ENCODE measurements at regions not wholly inside any gene's neighbourhood (a gene's known extent, or its start where the extent isn't known, plus 50 kb on each side); places are given as distances from the start of the nearest gene placed in this dataset.
"Not testable (repeated sequence)": the region's sequence is repeated elsewhere in the genome, so short reads cannot be mapped to it uniquely, and the experiment has no call there.

DNA sequence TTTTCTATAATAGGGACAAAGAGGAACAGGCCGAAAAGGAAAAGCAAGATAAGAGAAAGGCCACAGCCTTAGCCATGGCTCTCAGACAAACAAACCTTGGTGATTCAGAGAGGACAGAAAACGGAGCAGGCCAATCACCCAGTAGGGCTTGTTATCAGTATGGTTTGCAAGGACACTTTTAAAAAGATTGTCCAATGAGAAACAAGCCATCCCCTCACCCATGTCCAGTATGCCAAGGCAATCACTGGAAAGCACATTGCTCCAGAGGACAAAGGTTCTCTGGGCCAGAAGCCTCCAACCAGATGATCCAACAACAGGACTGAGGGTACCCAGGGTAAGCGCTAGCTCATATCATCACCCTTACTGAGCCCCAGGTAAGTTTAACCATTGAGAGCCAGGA, 243.8 kb upstream of the BTG1 start:
- no peak overlapping the region for H2AFZ ChIP-seq (ENCODE audit: low read length, unreplicated experiment)
- H3K36me3 ChIP-seq (ENCODE audit: insufficient read depth, low read length), result no peaks in the 10 kb centered on the region
- H3K79me2 ChIP-seq (ENCODE audit: control insufficient read depth, insufficient read depth, low read length, unreplicated experiment), result no peaks in the 10 kb centered on the region
- no peak overlapping the region for H3K4me3 ChIP-seq (ENCODE audit: low read depth, low read length)
- H3K4me1 ChIP-seq (ENCODE audit: control insufficient read depth, insufficient read depth, low read length, unreplicated experiment), result no peaks in the 10 kb centered on the region
- H3K27me3 ChIP-seq (ENCODE audit: insufficient read depth, low read length), result no peaks in the 10 kb centered on the region
- H3K27ac ChIP-seq (ENCODE audit: low read depth, low read length), result no peak overlapping the region

GRCh38 chr12:92385296-92385695, 239.7 kb upstream of the BTG1 start:
- H3K79me2 ChIP-seq (ENCODE audit: control insufficient read depth, insufficient read depth, low read length, unreplicated experiment), result no peaks in the 10 kb centered on the region
- H3K4me3 ChIP-seq (ENCODE audit: low read depth, low read length), result no peak overlapping the region
- H3K27ac ChIP-seq (ENCODE audit: low read depth, low read length), result no peak overlapping the region
- no peak overlapping the region for H2AFZ ChIP-seq (ENCODE audit: low read length, unreplicated experiment)
- H3K36me3 ChIP-seq (ENCODE audit: insufficient read depth, low read length), result no peaks in the 10 kb centered on the region
- peaks cover 11% of the 10 kb centered on the region; the same call in 1 of the 2 replicates for H3K27me3 ChIP-seq (ENCODE audit: insufficient read depth, low read length)
- no peaks in the 10 kb centered on the region for H3K4me1 ChIP-seq (ENCODE audit: control insufficient read depth, insufficient read depth, low read length, unreplicated experiment)

- no peaks in the 10 kb centered on the region for H3K36me3 ChIP-seq (ENCODE audit: insufficient read depth, low read length)
- H2AFZ ChIP-seq (ENCODE audit: low read length, unreplicated experiment), result no peak overlapping the region
- H3K4me1 ChIP-seq (ENCODE audit: control insufficient read depth, insufficient read depth, low read length, unreplicated experiment), result no peaks in the 10 kb centered on the region
- H3K4me3 ChIP-seq (ENCODE audit: low read depth, low read length), result no peak overlapping the region
- no peaks in the 10 kb centered on the region for H3K79me2 ChIP-seq (ENCODE audit: control insufficient read depth, insufficient read depth, low read length, unreplicated experiment)
- H3K27me3 ChIP-seq (ENCODE audit: insufficient read depth, low read length), result peaks cover 11% of the 10 kb centered on the region; the same call in 1 of the 2 replicates
- no peak overlapping the region for H3K27ac ChIP-seq (ENCODE audit: low read depth, low read length)
Observed at GRCh38 chr12:92384571-92384970, 238.9 kb upstream of the BTG1 start.

DNA sequence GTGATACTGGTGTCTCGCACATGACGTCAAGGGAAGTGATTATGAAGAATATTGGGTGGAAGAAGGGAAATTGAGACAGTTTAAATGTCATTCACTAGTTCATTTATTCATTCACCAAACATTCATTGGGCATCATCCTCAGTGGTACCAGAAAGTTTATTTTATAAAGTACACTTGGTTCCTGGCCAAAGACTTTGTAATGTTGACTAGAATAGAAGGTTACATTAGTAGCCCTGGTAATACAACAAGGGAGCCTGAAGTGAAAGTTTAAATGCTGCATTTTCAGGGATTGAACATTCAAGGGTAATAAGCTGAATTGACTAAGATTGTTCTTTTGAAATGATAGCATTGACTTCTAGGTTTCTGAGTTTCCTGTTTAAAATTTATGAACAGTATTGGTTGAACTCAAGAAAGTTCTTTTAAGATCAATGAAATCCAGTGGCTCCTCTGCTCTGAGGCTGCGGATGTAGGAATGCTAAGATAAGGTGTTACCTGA, 236.8 kb upstream of the BTG1 start:
- no peaks in the 10 kb centered on the region for H3K36me3 ChIP-seq (ENCODE audit: insufficient read depth, low read length)
- H3K27ac ChIP-seq (ENCODE audit: low read depth, low read length), result no peak overlapping the region
- no peak overlapping the region for H3K4me3 ChIP-seq (ENCODE audit: low read depth, low read length)
- peaks cover 11% of the 10 kb centered on the region; the same call in 1 of the 2 replicates for H3K27me3 ChIP-seq (ENCODE audit: insufficient read depth, low read length)
- H3K4me1 ChIP-seq (ENCODE audit: control insufficient read depth, insufficient read depth, low read length, unreplicated experiment), result no peaks in the 10 kb centered on the region
- no peak overlapping the region for H2AFZ ChIP-seq (ENCODE audit: low read length, unreplicated experiment)
- H3K79me2 ChIP-seq (ENCODE audit: control insufficient read depth, insufficient read depth, low read length, unreplicated experiment), result no peaks in the 10 kb centered on the region

DNA sequence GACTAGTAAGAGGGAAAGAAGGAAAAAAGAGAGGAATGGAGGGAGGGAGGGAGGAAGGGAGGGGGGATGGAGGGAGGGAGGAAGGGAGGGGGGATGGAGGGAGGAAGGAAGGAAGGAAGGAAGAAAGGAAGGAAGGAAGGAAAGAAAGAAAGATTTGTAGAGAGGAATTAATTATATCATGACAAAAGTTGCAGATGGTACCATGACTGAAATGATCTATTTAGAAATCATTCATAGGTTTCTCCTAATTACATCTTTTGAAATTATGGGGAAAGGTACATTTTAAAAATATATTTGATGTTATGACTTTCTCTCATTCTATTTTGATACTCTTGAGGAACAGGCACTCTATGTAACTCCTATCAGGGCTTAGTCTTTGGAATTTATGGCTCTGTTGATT, 236.2 kb upstream of the BTG1 start:
- Histone ChIP-seq H3K4me3 (ENCODE audit: low read depth, low read length) (no peak overlapping the region), H3K4me1 (ENCODE audit: control insufficient read depth, insufficient read depth, low read length, unreplicated experiment) (no peaks in the 10 kb centered on the region), H2AFZ (ENCODE audit: low read length, unreplicated experiment) (no peak overlapping the region), H3K27ac (ENCODE audit: low read depth, low read length) (no peak overlapping the region), H3K79me2 (ENCODE audit: control insufficient read depth, insufficient read depth, low read length, unreplicated experiment) (no peaks in the 10 kb centered on the region), H3K36me3 (ENCODE audit: insufficient read depth, low read length) (no peaks in the 10 kb centered on the region), H3K27me3 (ENCODE audit: insufficient read depth, low read length) (peaks cover 11% of the 10 kb centered on the region; the same call in 1 of the 2 replicates)

- Histone ChIP-seq H3K4me3 (ENCODE audit: low read depth, low read length) (no peak overlapping the region), H3K36me3 (ENCODE audit: insufficient read depth, low read length) (no peaks in the 10 kb centered on the region), H3K4me1 (ENCODE audit: control insufficient read depth, insufficient read depth, low read length, unreplicated experiment) (no peaks in the 10 kb centered on the region), H3K27ac (ENCODE audit: low read depth, low read length) (no peak overlapping the region), H3K79me2 (ENCODE audit: control insufficient read depth, insufficient read depth, low read length, unreplicated experiment) (no peaks in the 10 kb centered on the region), H2AFZ (ENCODE audit: low read length, unreplicated experiment) (no peak overlapping the region), H3K27me3 (ENCODE audit: insufficient read depth, low read length) (peaks cover 9% of the 10 kb centered on the region; the same call in 1 of the 2 replicates)
Observed at GRCh38 chr12:92378682-92379479, 233.2 kb upstream of the BTG1 start.

GRCh38 chr12:92375504-92375903, 229.9 kb upstream of the BTG1 start:
- not testable (repeated sequence) for H3K27ac ChIP-seq (ENCODE audit: low read depth, low read length); H3K36me3 ChIP-seq (ENCODE audit: insufficient read depth, low read length); H3K4me1 ChIP-seq (ENCODE audit: control insufficient read depth, insufficient read depth, low read length, unreplicated experiment); H3K79me2 ChIP-seq (ENCODE audit: control insufficient read depth, insufficient read depth, low read length, unreplicated experiment); H2AFZ ChIP-seq (ENCODE audit: low read length, unreplicated experiment); H3K27me3 ChIP-seq (ENCODE audit: insufficient read depth, low read length); H3K4me3 ChIP-seq (ENCODE audit: low read depth, low read length)

- Histone ChIP-seq H3K36me3 (ENCODE audit: insufficient read depth, low read length) (no peaks in the 10 kb centered on the region), H3K27me3 (ENCODE audit: insufficient read depth, low read length) (no peaks in the 10 kb centered on the region), H3K79me2 (ENCODE audit: control insufficient read depth, insufficient read depth, low read length, unreplicated experiment) (no peaks in the 10 kb centered on the region), H3K4me3 (ENCODE audit: low read depth, low read length) (no peak overlapping the region), H3K4me1 (ENCODE audit: control insufficient read depth, insufficient read depth, low read length, unreplicated experiment) (peaks cover 14% of the 10 kb centered on the region), H2AFZ (ENCODE audit: low read length, unreplicated experiment) (no peak overlapping the region), H3K27ac (ENCODE audit: low read depth, low read length) (no peak overlapping the region)
Observed at GRCh38 chr12:92370828-92371227, 225.2 kb upstream of the BTG1 start.

- no peaks in the 10 kb centered on the region for H3K36me3 ChIP-seq (ENCODE audit: insufficient read depth, low read length)
- H2AFZ ChIP-seq (ENCODE audit: low read length, unreplicated experiment), result no peak overlapping the region
Observed at GRCh38 chr12:92369636-92370035, 224.0 kb upstream of the BTG1 start.

GRCh38 chr12:92369056-92369455, 223.4 kb upstream of the BTG1 start:
- Histone ChIP-seq H3K36me3 (ENCODE audit: insufficient read depth, low read length) (no peaks in the 10 kb centered on the region), H3K4me1 (ENCODE audit: control insufficient read depth, insufficient read depth, low read length, unreplicated experiment) (peaks cover 14% of the 10 kb centered on the region), H2AFZ (ENCODE audit: low read length, unreplicated experiment) (no peak overlapping the region), H3K4me3 (ENCODE audit: low read depth, low read length) (no peak overlapping the region), H3K27ac (ENCODE audit: low read depth, low read length) (no peak overlapping the region), H3K79me2 (ENCODE audit: control insufficient read depth, insufficient read depth, low read length, unreplicated experiment) (no peaks in the 10 kb centered on the region), H3K27me3 (ENCODE audit: insufficient read depth, low read length) (no peaks in the 10 kb centered on the region)

More at GRCh38 chr12:92369636-92370035, 224.0 kb upstream of the BTG1 start:
- no peaks in the 10 kb centered on the region for H3K79me2 ChIP-seq (ENCODE audit: control insufficient read depth, insufficient read depth, low read length, unreplicated experiment)
- no peaks in the 10 kb centered on the region for H3K27me3 ChIP-seq (ENCODE audit: insufficient read depth, low read length)
- no peak overlapping the region for H3K27ac ChIP-seq (ENCODE audit: low read depth, low read length)
- H3K4me1 ChIP-seq (ENCODE audit: control insufficient read depth, insufficient read depth, low read length, unreplicated experiment), result peaks cover 14% of the 10 kb centered on the region
- no peak overlapping the region for H3K4me3 ChIP-seq (ENCODE audit: low read depth, low read length)

DNA sequence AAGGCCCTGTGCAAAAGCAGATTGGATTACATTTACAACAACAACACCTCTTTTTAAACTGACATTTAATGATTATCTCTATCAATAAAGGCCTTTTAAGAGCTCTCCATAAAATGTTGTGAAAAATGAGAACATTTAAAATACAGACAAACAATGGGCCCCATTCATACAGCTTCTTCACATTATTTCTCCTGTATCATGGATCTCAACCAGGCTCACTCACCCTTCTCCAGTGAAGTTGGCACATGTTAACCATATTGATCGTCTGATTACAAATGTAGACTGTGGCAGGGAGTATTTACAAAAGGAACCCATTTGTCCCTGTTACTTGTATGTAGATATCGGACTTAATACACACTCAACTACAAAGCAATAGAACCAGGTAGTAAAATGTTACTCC, 220.2 kb upstream of the BTG1 start:
- Histone ChIP-seq H2AFZ (ENCODE audit: low read length, unreplicated experiment) (no peak overlapping the region), H3K4me1 (ENCODE audit: control insufficient read depth, insufficient read depth, low read length, unreplicated experiment) (peaks cover 14% of the 10 kb centered on the region), H3K27ac (ENCODE audit: low read depth, low read length) (no peak overlapping the region)

More for the DNA sequence above, 220.2 kb upstream of the BTG1 start:
- no peaks in the 10 kb centered on the region for H3K27me3 ChIP-seq (ENCODE audit: insufficient read depth, low read length)
- H3K4me3 ChIP-seq (ENCODE audit: low read depth, low read length), result no peak overlapping the region
- no peaks in the 10 kb centered on the region for H3K79me2 ChIP-seq (ENCODE audit: control insufficient read depth, insufficient read depth, low read length, unreplicated experiment)
- H3K36me3 ChIP-seq (ENCODE audit: insufficient read depth, low read length), result no peaks in the 10 kb centered on the region
